Breast epithelium (tissue), 4 donors: ENCODE measurements at regions not wholly inside any gene's neighbourhood (a gene's known extent, or its start where the extent isn't known, plus 50 kb on each side); places are given as distances from the start of the nearest gene placed in this dataset.

Experiments used
- DNase-seq, 2 donors: peaks; one replicate each; pipeline ENCODE4 v3.0.0-alpha.2; 2019; ENCODE audit warnings: low spot score in 2 of 2
- H3K27ac ChIP-seq, 2 donors: fragments of 200-600 bp; sonication (generic) in 1 of 2; one replicate each; pipeline ENCODE4 v1.5.1; 2016 to 2019; ENCODE audit warnings: mild to moderate bottlenecking in 1 of 2
- H3K27me3 ChIP-seq, 2 donors: fragments of 200-600 bp; sonication (generic) in 1 of 2; one replicate each; pipeline versions ENCODE4 v1.5.1 to v1.6.0; 2017 to 2019; ENCODE audit warnings: control low read depth in 1 of 2, mild to moderate bottlenecking in 1 of 2
- H3K36me3 ChIP-seq: fragments of 200-600 bp; one replicate; pipeline ENCODE4 v1.5.1; 2019
- H3K4me1 ChIP-seq, 2 donors: fragments of 200-600 bp; sonication (generic); one replicate each; pipeline ENCODE4 v1.5.1; 2016 to 2019; ENCODE audit warnings: control low read depth in 1 of 2
- H3K4me3 ChIP-seq, 3 donors: fragments of 200-600 bp; sonication (generic); 1 replicate in 2 of 3; 2 replicates in 1 of 3; pipeline ENCODE4 v1.5.1; 2016 to 2019; ENCODE audit warnings: mild to moderate bottlenecking in 3 of 3, moderate library complexity in 2 of 3
- H3K9me3 ChIP-seq, 2 donors: fragments of 200-600 bp; sonication (generic) in 1 of 2; one replicate each; pipeline ENCODE4 v1.5.1; 2016 to 2019; ENCODE audit warnings: control low read depth in 1 of 2
- POLR2A ChIP-seq: fragments of 450-650 bp; IDR thresholded peaks from one replicate; pipeline ENCODE4 v1.6.1; 2016; ENCODE audit warnings: antibody characterized with exemption, mild to moderate bottlenecking, moderate library complexity
- POLR2AphosphoS5 ChIP-seq, 3 donors: sonication (generic); formaldehyde crosslinking; IDR thresholded peaks; one replicate each; pipeline ENCODE4 v1.6.1; 2017; ENCODE audit warnings: antibody characterized with exemption in 3 of 3
- intact Hi-C: fragments of 100-400 bp; cut with DNase I; formaldehyde crosslinking; loops from one replicate; pipeline ENCODE4 v1.15.1; 2023; ENCODE audit warnings: low total_unique reads
- TF ChIP-seq, protein P1 (sequence below), 3 donors: fragments of 450-650 bp; IDR thresholded peaks; one replicate each; pipeline ENCODE4 v1.5.1; 2016 to 2017; ENCODE audit warnings: antibody characterized with exemption in 3 of 3, mild to moderate bottlenecking in 3 of 3, moderate library complexity in 3 of 3

GRCh38 chr7:46636022-46636421, 715.0 kb upstream of the IGFBP3 start:
- TF ChIP-seq POLR2A (no peak), POLR2AphosphoS5 (IDR thresholded peaks at IDR 0.05) (no peak)
- TF ChIP-seq, protein P1, sequence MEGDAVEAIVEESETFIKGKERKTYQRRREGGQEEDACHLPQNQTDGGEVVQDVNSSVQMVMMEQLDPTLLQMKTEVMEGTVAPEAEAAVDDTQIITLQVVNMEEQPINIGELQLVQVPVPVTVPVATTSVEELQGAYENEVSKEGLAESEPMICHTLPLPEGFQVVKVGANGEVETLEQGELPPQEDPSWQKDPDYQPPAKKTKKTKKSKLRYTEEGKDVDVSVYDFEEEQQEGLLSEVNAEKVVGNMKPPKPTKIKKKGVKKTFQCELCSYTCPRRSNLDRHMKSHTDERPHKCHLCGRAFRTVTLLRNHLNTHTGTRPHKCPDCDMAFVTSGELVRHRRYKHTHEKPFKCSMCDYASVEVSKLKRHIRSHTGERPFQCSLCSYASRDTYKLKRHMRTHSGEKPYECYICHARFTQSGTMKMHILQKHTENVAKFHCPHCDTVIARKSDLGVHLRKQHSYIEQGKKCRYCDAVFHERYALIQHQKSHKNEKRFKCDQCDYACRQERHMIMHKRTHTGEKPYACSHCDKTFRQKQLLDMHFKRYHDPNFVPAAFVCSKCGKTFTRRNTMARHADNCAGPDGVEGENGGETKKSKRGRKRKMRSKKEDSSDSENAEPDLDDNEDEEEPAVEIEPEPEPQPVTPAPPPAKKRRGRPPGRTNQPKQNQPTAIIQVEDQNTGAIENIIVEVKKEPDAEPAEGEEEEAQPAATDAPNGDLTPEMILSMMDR (IDR thresholded peaks at IDR 0.05): no peak
- H3K27ac ChIP-seq: no peak overlapping the region
- no peaks in the 10 kb centered on the region for H3K9me3 ChIP-seq
- intact Hi-C loops: no loop called here
- no peak for DNase-seq
- H3K4me1 ChIP-seq: no peaks in the 10 kb centered on the region
- no peak overlapping the region for H3K4me3 ChIP-seq
- no peaks in the 10 kb centered on the region for H3K27me3 ChIP-seq
- no peaks in the 10 kb centered on the region for H3K36me3 ChIP-seq

DNA sequence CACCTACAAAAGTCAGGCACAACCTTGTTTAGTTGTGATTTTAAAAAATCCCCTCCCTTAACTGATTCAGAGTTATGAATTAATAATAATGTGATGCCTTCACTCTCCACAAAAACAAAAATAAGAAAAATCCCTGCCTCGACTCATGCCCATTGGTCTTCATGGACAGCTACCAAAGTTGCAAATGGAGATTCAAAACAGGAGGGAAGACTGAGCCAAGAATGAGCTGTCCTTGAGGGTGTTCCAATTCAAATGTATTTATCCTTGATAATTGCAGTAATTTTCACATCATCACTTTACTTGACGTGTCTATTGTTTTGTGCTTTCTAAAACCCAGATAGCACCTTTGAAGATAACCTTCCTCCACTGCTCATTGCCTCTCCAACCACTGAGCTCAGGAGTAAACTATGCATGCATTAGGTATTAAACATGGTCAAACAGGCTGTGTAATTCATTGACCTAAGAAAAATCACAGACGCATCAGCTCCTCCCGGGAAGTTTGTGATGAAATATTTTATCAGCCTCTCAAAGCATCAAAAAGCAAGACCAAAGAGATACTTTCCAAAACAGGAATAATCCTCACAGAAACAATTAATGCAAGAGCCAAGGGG, 712.7 kb upstream of the IGFBP3 start:
- no peak for TF ChIP-seq POLR2AphosphoS5 (IDR thresholded peaks at IDR 0.05)
- no peak for TF ChIP-seq POLR2A
- TF ChIP-seq, protein P1 (IDR thresholded peaks at IDR 0.05): no peak
- intact Hi-C loops: no loop called here
- Histone ChIP-seq H3K9me3 (no peaks in the 10 kb centered on the region), H3K27ac (no peak overlapping the region), H3K36me3 (no peaks in the 10 kb centered on the region), H3K4me3 (no peak overlapping the region), H3K4me1 (no peaks in the 10 kb centered on the region), H3K27me3 (no peaks in the 10 kb centered on the region)
- DNase-seq: no peak

GRCh38 chr7:46633200-46633599, 712.1 kb upstream of the IGFBP3 start:
- Histone ChIP-seq H3K4me3 (no peak overlapping the region), H3K9me3 (no peaks in the 10 kb centered on the region), H3K27me3 (no peaks in the 10 kb centered on the region), H3K27ac (no peak overlapping the region), H3K4me1 (no peaks in the 10 kb centered on the region), H3K36me3 (no peaks in the 10 kb centered on the region)
- TF ChIP-seq, protein P1 (IDR thresholded peaks at IDR 0.05): no peak
- no peak for TF ChIP-seq POLR2A
- TF ChIP-seq POLR2AphosphoS5 (IDR thresholded peaks at IDR 0.05): no peak
- intact Hi-C loops: no loop called here
- DNase-seq: no peak

DNA sequence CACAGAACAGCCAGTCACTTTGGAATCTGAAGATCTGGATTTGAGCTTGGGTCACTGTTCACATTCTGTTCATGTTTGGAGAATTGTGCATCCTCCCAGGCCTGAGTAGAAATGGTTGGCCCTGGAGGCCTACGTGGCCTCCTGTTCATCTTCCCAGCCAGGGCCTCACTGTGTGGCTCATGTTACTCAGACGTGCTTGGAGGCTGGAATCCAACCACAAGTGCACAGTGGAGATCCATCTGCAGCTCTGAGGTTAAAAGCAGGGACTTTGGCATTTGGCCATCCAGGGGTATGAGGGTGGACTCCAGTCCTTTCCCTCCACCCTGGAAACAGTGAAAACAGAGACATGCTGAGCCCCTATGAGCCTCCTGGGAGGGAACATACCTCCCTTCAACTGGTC, 709.0 kb upstream of the IGFBP3 start:
- no peaks in the 10 kb centered on the region for H3K4me1 ChIP-seq
- TF ChIP-seq POLR2A: no peak
- TF ChIP-seq, protein P1 (IDR thresholded peaks at IDR 0.05): no peak
- TF ChIP-seq POLR2AphosphoS5 (IDR thresholded peaks at IDR 0.05): no peak
- DNase-seq: no peak
- intact Hi-C loops: no loop called here
- no peak overlapping the region for H3K4me3 ChIP-seq
- H3K27ac ChIP-seq: no peak overlapping the region
- no peaks in the 10 kb centered on the region for H3K27me3 ChIP-seq
- no peaks in the 10 kb centered on the region for H3K36me3 ChIP-seq
- no peaks in the 10 kb centered on the region for H3K9me3 ChIP-seq

- intact Hi-C loops: no loop called here
- TF ChIP-seq, protein P1 (IDR thresholded peaks at IDR 0.05): no peak
- TF ChIP-seq POLR2AphosphoS5 (IDR thresholded peaks at IDR 0.05) (no peak), POLR2A (no peak)
- DNase-seq: no peak
Observed at GRCh38 chr7:46628389-46628788, 707.3 kb upstream of the IGFBP3 start.

More at GRCh38 chr7:46628389-46628788, 707.3 kb upstream of the IGFBP3 start:
- H3K4me1 ChIP-seq: no peaks in the 10 kb centered on the region
- H3K9me3 ChIP-seq: no peaks in the 10 kb centered on the region
- H3K36me3 ChIP-seq: no peaks in the 10 kb centered on the region
- H3K27ac ChIP-seq: no peak overlapping the region
- H3K4me3 ChIP-seq: no peak overlapping the region
- H3K27me3 ChIP-seq: no peaks in the 10 kb centered on the region
